ENCODE measurements at regions not wholly inside any gene's neighbourhood (a gene's known extent, or its start where the extent isn't known, plus 50 kb on each side); places are given as distances from the start of the nearest gene placed in this dataset.

- TF ChIP-seq CTCF (IDR thresholded peaks at IDR 0.05), result no peak
- TF ChIP-seq POLR2A (IDR thresholded peaks at IDR 0.05), result no peak
Observed at GRCh38 chr7:16114071-16114470, 307.3 kb downstream of the CRPPA start.

All from tibial nerve (tissue), 3 donors.